SH-SY5Y (cell line): ENCODE measurements at regions not wholly inside any gene's neighbourhood (a gene's known extent, or its start where the extent isn't known, plus 50 kb on each side); places are given as distances from the start of the nearest gene placed in this dataset.

Experiments
- GATA2 ChIP-seq: IDR thresholded peaks from 2 replicates; pipeline ENCODE4 v1.6.1; 2011; ENCODE audit warnings: mild to moderate bottlenecking, low read depth, low read length
- GATA3 ChIP-seq: IDR thresholded peaks from 2 replicates; pipeline ENCODE4 v1.6.1; 2011; ENCODE audit warnings: low read depth, mild to moderate bottlenecking, low read length, moderate library complexity

DNA sequence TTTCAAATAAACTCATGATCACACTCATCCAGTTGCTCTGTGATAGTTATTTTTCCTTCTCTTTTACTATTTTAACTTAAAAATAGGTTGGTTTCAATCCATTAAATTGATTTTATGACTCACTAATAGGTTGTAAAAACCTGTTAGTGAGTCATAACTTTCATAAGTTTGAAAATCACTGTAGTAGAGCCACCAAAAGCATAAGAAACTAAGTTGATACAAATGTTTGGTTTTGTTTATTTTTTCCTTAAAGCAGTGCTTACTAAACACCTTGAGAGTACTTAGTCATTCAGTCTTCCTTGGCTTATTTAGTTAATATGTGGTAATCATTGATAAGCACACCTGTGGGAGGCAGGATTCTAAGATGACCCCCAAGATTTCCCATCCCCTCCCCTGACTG is 312.1 kb upstream of the MAN1A1 start:
- no peak for TF ChIP-seq GATA2
- TF ChIP-seq GATA3: no peak
